OCI-LY3 (cell line): ENCODE measurements at regions not wholly inside any gene's neighbourhood (a gene's known extent, or its start where the extent isn't known, plus 50 kb on each side); places are given as distances from the start of the nearest gene placed in this dataset.

Source experiments
- H2AFZ ChIP-seq: fragments of 200-600, 300-600 bp; shearing (Covaris generic); 2 replicates; pipeline ENCODE4 v1.6.0; 2014; ENCODE audit warnings: antibody characterized with exemption, low read depth, low read length
- H3K27ac ChIP-seq: fragments of 200-600, 300-600 bp; sonication (generic); 2 replicates; pipeline ENCODE4 v1.5.1; 2014; ENCODE audit warnings: mild to moderate bottlenecking, low read length, moderate library complexity, mixed read lengths
- H3K27me3 ChIP-seq: fragments of 200-600, 300-600 bp; sonication (generic); 2 replicates; pipeline ENCODE4 v1.6.1; 2014; ENCODE audit warnings: low read depth, low read length, mixed read lengths
- H3K36me3 ChIP-seq: fragments of 200-600, 300-600 bp; sonication (generic); replicated peaks from 2 replicates; pipeline ENCODE3; 2014; ENCODE audit warnings: low read depth, low read length, mixed read lengths
- H3K4me1 ChIP-seq: fragments of 300-600, 200-600 bp; sonication (generic); 2 replicates; pipeline ENCODE4 v1.6.1; 2014; ENCODE audit warnings: low read length, mixed read lengths
- H3K4me2 ChIP-seq: fragments of 200-600, 300-600 bp; sonication (generic); 2 replicates; pipeline ENCODE4 v1.6.1; 2014; ENCODE audit warnings: low read length, mixed read lengths
- H3K4me3 ChIP-seq: fragments of 300-600, 200-600 bp; sonication (generic); 2 replicates; pipeline ENCODE4 v1.5.1; 2014; ENCODE audit warnings: antibody characterized with exemption, mild to moderate bottlenecking, low read length, moderate library complexity
- H3K79me2 ChIP-seq: fragments of 300-600, 200-600 bp; shearing (Covaris generic); 2 replicates; pipeline ENCODE4 v1.6.1; 2014; ENCODE audit warnings: mild to moderate bottlenecking, low read length, mixed read lengths
- H3K9ac ChIP-seq: fragments of 300-600, 200-600 bp; shearing (Covaris generic); 2 replicates; pipeline ENCODE4 v1.6.0; 2014; ENCODE audit warnings: mild to moderate bottlenecking, low read length, moderate library complexity
- H3K9me3 ChIP-seq: fragments of 200-600, 300-600 bp; shearing (Covaris generic); 2 replicates; pipeline ENCODE4 v1.6.1; 2014; ENCODE audit warnings: low read length, mixed read lengths; ENCODE audit not compliant: insufficient read depth
- H4K20me1 ChIP-seq: fragments of 200-600, 300-600 bp; sonication (generic); 2 replicates; pipeline ENCODE4 v1.6.1; 2016; ENCODE audit warnings: low read length, mixed read lengths; ENCODE audit not compliant: insufficient read depth
- EZH2phosphoT487 ChIP-seq: fragments of 200-600 bp; shearing (Covaris generic); IDR thresholded peaks from 2 replicates; pipeline ENCODE4 v1.6.1; 2018; ENCODE audit warnings: antibody characterized with exemption, mixed run types, low read depth
- TF ChIP-seq, protein P1 (sequence below): fragments of 200-600, 300-600 bp; sonication (generic); IDR thresholded peaks from 2 replicates; pipeline ENCODE4 v1.5.1; 2014; ENCODE audit warnings: antibody characterized with exemption, low read length, low read depth

- no peaks in the 10 kb centered on the region for H3K27me3 ChIP-seq
- H3K4me3 ChIP-seq, result no peak overlapping the region
- H3K79me2 ChIP-seq, result no peaks in the 10 kb centered on the region
- H3K4me1 ChIP-seq, result peaks cover 14% of the 10 kb centered on the region
- H4K20me1 ChIP-seq, result no peaks in the 10 kb centered on the region
- H3K9me3 ChIP-seq, result no peaks in the 10 kb centered on the region
- H3K4me2 ChIP-seq, result no peak overlapping the region
- no peak overlapping the region for H3K9ac ChIP-seq
- no peak overlapping the region for H3K27ac ChIP-seq
- no peak for TF ChIP-seq EZH2phosphoT487
- TF ChIP-seq, protein P1, sequence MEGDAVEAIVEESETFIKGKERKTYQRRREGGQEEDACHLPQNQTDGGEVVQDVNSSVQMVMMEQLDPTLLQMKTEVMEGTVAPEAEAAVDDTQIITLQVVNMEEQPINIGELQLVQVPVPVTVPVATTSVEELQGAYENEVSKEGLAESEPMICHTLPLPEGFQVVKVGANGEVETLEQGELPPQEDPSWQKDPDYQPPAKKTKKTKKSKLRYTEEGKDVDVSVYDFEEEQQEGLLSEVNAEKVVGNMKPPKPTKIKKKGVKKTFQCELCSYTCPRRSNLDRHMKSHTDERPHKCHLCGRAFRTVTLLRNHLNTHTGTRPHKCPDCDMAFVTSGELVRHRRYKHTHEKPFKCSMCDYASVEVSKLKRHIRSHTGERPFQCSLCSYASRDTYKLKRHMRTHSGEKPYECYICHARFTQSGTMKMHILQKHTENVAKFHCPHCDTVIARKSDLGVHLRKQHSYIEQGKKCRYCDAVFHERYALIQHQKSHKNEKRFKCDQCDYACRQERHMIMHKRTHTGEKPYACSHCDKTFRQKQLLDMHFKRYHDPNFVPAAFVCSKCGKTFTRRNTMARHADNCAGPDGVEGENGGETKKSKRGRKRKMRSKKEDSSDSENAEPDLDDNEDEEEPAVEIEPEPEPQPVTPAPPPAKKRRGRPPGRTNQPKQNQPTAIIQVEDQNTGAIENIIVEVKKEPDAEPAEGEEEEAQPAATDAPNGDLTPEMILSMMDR, result no peak
- H2AFZ ChIP-seq, result no peak overlapping the region
- H3K36me3 ChIP-seq, result no peaks in the 10 kb centered on the region
These were observed 284.4 kb upstream of the MON1B start for GRCh38 chr16:76906552-76906951.

DNA sequence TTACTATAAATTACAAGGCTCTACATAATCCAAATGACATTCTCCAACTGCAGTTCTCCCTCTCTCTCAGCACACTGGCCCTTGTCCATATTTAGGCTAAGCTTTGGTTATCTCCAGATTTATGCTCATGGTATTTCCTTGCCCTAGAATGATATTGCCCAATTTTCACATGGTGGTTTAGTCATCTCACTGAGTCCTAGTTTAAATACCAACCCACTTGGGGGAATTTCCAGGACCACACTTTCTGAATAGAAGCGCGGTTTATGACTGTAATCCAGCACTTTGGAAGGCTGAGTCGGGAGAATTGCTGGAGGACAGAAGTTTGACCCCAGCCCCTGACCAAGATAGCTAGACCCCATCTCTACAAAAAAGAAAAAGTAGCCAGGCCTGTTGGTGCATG, 280.1 kb upstream of the MON1B start:
- no peak overlapping the region for H3K4me2 ChIP-seq
- no peaks in the 10 kb centered on the region for H4K20me1 ChIP-seq
- no peaks in the 10 kb centered on the region for H3K9me3 ChIP-seq
- H3K4me1 ChIP-seq, result no peaks in the 10 kb centered on the region
- no peak overlapping the region for H3K4me3 ChIP-seq
- H3K9ac ChIP-seq, result no peak overlapping the region
- H3K36me3 ChIP-seq, result no peaks in the 10 kb centered on the region
- H3K27me3 ChIP-seq, result no peaks in the 10 kb centered on the region
- no peak overlapping the region for H3K27ac ChIP-seq
- no peaks in the 10 kb centered on the region for H3K79me2 ChIP-seq
- H2AFZ ChIP-seq, result no peak overlapping the region
- no peak for TF ChIP-seq EZH2phosphoT487
- TF ChIP-seq, protein P1, result no peak

DNA sequence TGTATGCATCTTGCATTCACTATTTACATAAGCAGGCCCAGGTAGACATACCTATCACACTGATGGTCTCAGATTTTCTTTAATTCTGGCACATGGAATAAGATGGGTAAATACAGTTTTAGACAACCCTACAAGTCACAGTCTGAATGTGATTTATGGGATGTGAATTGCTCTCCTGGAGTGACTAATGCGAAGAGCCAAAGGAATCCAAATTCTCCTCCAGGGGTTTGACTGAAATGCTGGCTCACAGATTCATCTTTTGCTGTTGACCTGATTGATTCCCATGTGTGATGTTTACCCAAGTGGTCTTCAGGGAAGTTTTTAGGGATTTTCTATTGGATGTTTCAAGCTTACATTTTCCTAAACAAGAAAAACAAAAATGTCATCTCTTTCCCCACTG, 277.9 kb upstream of the MON1B start:
- no peak overlapping the region for H3K9ac ChIP-seq
- TF ChIP-seq EZH2phosphoT487, result no peak
- TF ChIP-seq, protein P1, result no peak
- H3K79me2 ChIP-seq, result no peaks in the 10 kb centered on the region
- H3K4me1 ChIP-seq, result no peaks in the 10 kb centered on the region
- no peaks in the 10 kb centered on the region for H3K9me3 ChIP-seq
- no peaks in the 10 kb centered on the region for H3K36me3 ChIP-seq
- no peak overlapping the region for H3K4me2 ChIP-seq
- no peaks in the 10 kb centered on the region for H3K27me3 ChIP-seq
- H3K4me3 ChIP-seq, result no peak overlapping the region
- H3K27ac ChIP-seq, result no peak overlapping the region
- H4K20me1 ChIP-seq, result no peaks in the 10 kb centered on the region
- H2AFZ ChIP-seq, result no peak overlapping the region

DNA sequence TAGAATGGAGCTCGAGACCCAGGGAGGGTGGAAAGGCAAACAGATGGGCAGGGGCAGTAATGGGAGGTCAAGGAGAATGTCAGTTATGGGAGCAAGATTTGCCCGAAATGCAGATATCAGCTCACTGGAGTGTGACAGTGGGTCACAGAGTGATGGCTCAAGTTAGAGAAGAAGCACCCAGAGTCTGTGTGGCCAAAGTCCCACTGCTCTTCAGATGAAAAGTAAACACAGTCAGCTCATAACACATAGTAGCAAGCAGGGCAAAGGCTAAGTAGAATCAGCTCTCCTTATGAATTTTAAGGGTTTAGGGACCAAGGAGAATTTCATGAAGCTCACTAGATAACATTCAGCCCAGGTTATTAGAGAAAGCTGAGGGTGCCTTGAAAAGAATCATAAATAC, 264.9 kb upstream of the MON1B start:
- Histone ChIP-seq H3K4me2 (no peak overlapping the region), H3K27me3 (no peaks in the 10 kb centered on the region), H3K27ac (no peak overlapping the region), H2AFZ (no peak overlapping the region), H3K4me1 (peaks cover 3% of the 10 kb centered on the region), H3K36me3 (no peaks in the 10 kb centered on the region), H3K4me3 (no peak overlapping the region), H4K20me1 (peaks cover 4% of the 10 kb centered on the region; the same call in 1 of the 2 replicates), H3K79me2 (no peaks in the 10 kb centered on the region), H3K9ac (no peak overlapping the region), H3K9me3 (no peaks in the 10 kb centered on the region)
- TF ChIP-seq, protein P1, result no peak
- no peak for TF ChIP-seq EZH2phosphoT487
